ENCODE measurements at regions not wholly inside any gene's neighbourhood (a gene's known extent, or its start where the extent isn't known, plus 50 kb on each side); places are given as distances from the start of the nearest gene placed in this dataset.
"Not testable (repeated sequence)": the region's sequence is repeated elsewhere in the genome, so short reads cannot be mapped to it uniquely, and the experiment has no call there.

- Histone ChIP-seq H3K27me3 (ENCODE audit: low read length) (no peaks in the 10 kb centered on the region), H3K9me3 (ENCODE audit: low read length) (no peaks in the 10 kb centered on the region), H3K4me1 (ENCODE audit: low read length) (no peaks in the 10 kb centered on the region), H3K36me3 (ENCODE audit: insufficient read depth, low read length) (no peaks in the 10 kb centered on the region), H3K27ac (ENCODE audit: low read length) (no peak overlapping the region), H3K79me2 (ENCODE audit: low read length) (no peaks in the 10 kb centered on the region), H3K9me2 (replicated peaks; ENCODE audit: insufficient read depth, low read length) (no peaks in the 10 kb centered on the region), H3K9ac (ENCODE audit: low read length) (no peak overlapping the region), H3K4me2 (ENCODE audit: low read depth, low read length, poor library complexity, severe bottlenecking) (no peak overlapping the region), H4K20me1 (ENCODE audit: insufficient read depth, low read depth, low read length) (no peaks in the 10 kb centered on the region), H2AFZ (ENCODE audit: low read length) (no peak overlapping the region), H3K4me3 (ENCODE audit: low read length) (no peak overlapping the region)
- no peak for DNase-seq
Measured at GRCh38 chr15:69559440-69560190, 107.0 kb downstream of the RPLP1 start.

GRCh38 chr15:69561071-69561784 is 108.6 kb downstream of the RPLP1 start:
- Histone ChIP-seq H3K4me2 (ENCODE audit: low read depth, low read length, poor library complexity, severe bottlenecking) (no peak overlapping the region), H3K36me3 (ENCODE audit: insufficient read depth, low read length) (no peaks in the 10 kb centered on the region), H3K4me3 (ENCODE audit: low read length) (no peak overlapping the region), H3K9me3 (ENCODE audit: low read length) (no peaks in the 10 kb centered on the region), H3K9me2 (replicated peaks; ENCODE audit: insufficient read depth, low read length) (no peaks in the 10 kb centered on the region), H4K20me1 (ENCODE audit: insufficient read depth, low read depth, low read length) (no peaks in the 10 kb centered on the region), H3K27ac (ENCODE audit: low read length) (no peak overlapping the region), H3K79me2 (ENCODE audit: low read length) (no peaks in the 10 kb centered on the region), H2AFZ (ENCODE audit: low read length) (no peak overlapping the region), H3K4me1 (ENCODE audit: low read length) (no peaks in the 10 kb centered on the region), H3K9ac (ENCODE audit: low read length) (no peak overlapping the region), H3K27me3 (ENCODE audit: low read length) (no peaks in the 10 kb centered on the region)
- no peak for DNase-seq

- Histone ChIP-seq H3K4me2 (ENCODE audit: low read depth, low read length, poor library complexity, severe bottlenecking) (no peak overlapping the region), H4K20me1 (ENCODE audit: insufficient read depth, low read depth, low read length) (no peaks in the 10 kb centered on the region), H3K9me2 (replicated peaks; ENCODE audit: insufficient read depth, low read length) (no peaks in the 10 kb centered on the region), H2AFZ (ENCODE audit: low read length) (no peak overlapping the region), H3K4me3 (ENCODE audit: low read length) (no peak overlapping the region), H3K79me2 (ENCODE audit: low read length) (no peaks in the 10 kb centered on the region), H3K27ac (ENCODE audit: low read length) (no peak overlapping the region), H3K36me3 (ENCODE audit: insufficient read depth, low read length) (no peaks in the 10 kb centered on the region), H3K9ac (ENCODE audit: low read length) (no peak overlapping the region), H3K9me3 (ENCODE audit: low read length) (no peaks in the 10 kb centered on the region), H3K27me3 (ENCODE audit: low read length) (no peaks in the 10 kb centered on the region), H3K4me1 (ENCODE audit: low read length) (no peaks in the 10 kb centered on the region)
- DNase-seq = no peak
Measured at GRCh38 chr15:69562116-69562515, 109.5 kb downstream of the RPLP1 start.

GRCh38 chr15:69562564-69562963 is 109.9 kb downstream of the RPLP1 start:
- Histone ChIP-seq H3K36me3 (ENCODE audit: insufficient read depth, low read length) (no peaks in the 10 kb centered on the region), H3K27me3 (ENCODE audit: low read length) (no peaks in the 10 kb centered on the region), H4K20me1 (ENCODE audit: insufficient read depth, low read depth, low read length) (no peaks in the 10 kb centered on the region), H3K27ac (ENCODE audit: low read length) (no peak overlapping the region), H3K79me2 (ENCODE audit: low read length) (no peaks in the 10 kb centered on the region), H3K9me3 (ENCODE audit: low read length) (no peaks in the 10 kb centered on the region), H3K4me2 (ENCODE audit: low read depth, low read length, poor library complexity, severe bottlenecking) (no peak overlapping the region), H3K9me2 (replicated peaks; ENCODE audit: insufficient read depth, low read length) (no peaks in the 10 kb centered on the region), H3K4me3 (ENCODE audit: low read length) (no peak overlapping the region), H2AFZ (ENCODE audit: low read length) (no peak overlapping the region), H3K4me1 (ENCODE audit: low read length) (no peaks in the 10 kb centered on the region), H3K9ac (ENCODE audit: low read length) (no peak overlapping the region)
- DNase-seq = no peak

- no peaks in the 10 kb centered on the region for H3K9me2 ChIP-seq (replicated peaks; ENCODE audit: insufficient read depth, low read length)
- no peak overlapping the region for H3K9ac ChIP-seq (ENCODE audit: low read length)
- no peaks in the 10 kb centered on the region for H4K20me1 ChIP-seq (ENCODE audit: insufficient read depth, low read depth, low read length)
- no peak overlapping the region for H3K27ac ChIP-seq (ENCODE audit: low read length)
- H3K4me3 ChIP-seq (ENCODE audit: low read length) = no peak overlapping the region
- H3K4me2 ChIP-seq (ENCODE audit: low read depth, low read length, poor library complexity, severe bottlenecking) = no peak overlapping the region
- H3K4me1 ChIP-seq (ENCODE audit: low read length) = no peaks in the 10 kb centered on the region
- no peaks in the 10 kb centered on the region for H3K27me3 ChIP-seq (ENCODE audit: low read length)
- DNase-seq = no peak
- no peaks in the 10 kb centered on the region for H3K9me3 ChIP-seq (ENCODE audit: low read length)
- no peak overlapping the region for H2AFZ ChIP-seq (ENCODE audit: low read length)
- H3K79me2 ChIP-seq (ENCODE audit: low read length) = no peaks in the 10 kb centered on the region
- no peaks in the 10 kb centered on the region for H3K36me3 ChIP-seq (ENCODE audit: insufficient read depth, low read length)
Measured at GRCh38 chr15:69565066-69565655, 112.5 kb downstream of the RPLP1 start.

- not testable (repeated sequence) for H3K27ac ChIP-seq (ENCODE audit: low read length); H3K4me1 ChIP-seq (ENCODE audit: low read length); H3K9me3 ChIP-seq (ENCODE audit: low read length); H3K9me2 ChIP-seq (replicated peaks; ENCODE audit: insufficient read depth, low read length); H2AFZ ChIP-seq (ENCODE audit: low read length); H3K4me2 ChIP-seq (ENCODE audit: low read depth, low read length, poor library complexity, severe bottlenecking); H3K79me2 ChIP-seq (ENCODE audit: low read length); H3K27me3 ChIP-seq (ENCODE audit: low read length); H4K20me1 ChIP-seq (ENCODE audit: insufficient read depth, low read depth, low read length); H3K36me3 ChIP-seq (ENCODE audit: insufficient read depth, low read length); H3K4me3 ChIP-seq (ENCODE audit: low read length); DNase-seq; H3K9ac ChIP-seq (ENCODE audit: low read length)
Measured at GRCh38 chr15:69567238-69567760, 114.7 kb downstream of the RPLP1 start.

- H3K27ac ChIP-seq (ENCODE audit: low read length) = no peak overlapping the region
- no peak overlapping the region for H2AFZ ChIP-seq (ENCODE audit: low read length)
- no peaks in the 10 kb centered on the region for H3K4me1 ChIP-seq (ENCODE audit: low read length)
Measured at GRCh38 chr15:69568173-69569009, 115.8 kb downstream of the RPLP1 start.

GRCh38 chr15:69570454-69570853 is 117.8 kb downstream of the RPLP1 start:
- H2AFZ ChIP-seq (ENCODE audit: low read length) = no peak overlapping the region
- H3K79me2 ChIP-seq (ENCODE audit: low read length) = no peaks in the 10 kb centered on the region
- no peak overlapping the region for H3K27ac ChIP-seq (ENCODE audit: low read length)
- DNase-seq = no peak
- no peaks in the 10 kb centered on the region for H3K4me1 ChIP-seq (ENCODE audit: low read length)
- no peak overlapping the region for H3K4me3 ChIP-seq (ENCODE audit: low read length)
- H3K4me2 ChIP-seq (ENCODE audit: low read depth, low read length, poor library complexity, severe bottlenecking) = no peak overlapping the region
- no peak overlapping the region for H3K9ac ChIP-seq (ENCODE audit: low read length)
- H3K27me3 ChIP-seq (ENCODE audit: low read length) = no peaks in the 10 kb centered on the region
- H3K9me3 ChIP-seq (ENCODE audit: low read length) = no peaks in the 10 kb centered on the region
- no peaks in the 10 kb centered on the region for H4K20me1 ChIP-seq (ENCODE audit: insufficient read depth, low read depth, low read length)
- no peaks in the 10 kb centered on the region for H3K36me3 ChIP-seq (ENCODE audit: insufficient read depth, low read length)
- no peaks in the 10 kb centered on the region for H3K9me2 ChIP-seq (replicated peaks; ENCODE audit: insufficient read depth, low read length)

More at GRCh38 chr15:69568173-69569009, 115.8 kb downstream of the RPLP1 start:
- H3K9ac ChIP-seq (ENCODE audit: low read length) = no peak overlapping the region
- no peaks in the 10 kb centered on the region for H3K36me3 ChIP-seq (ENCODE audit: insufficient read depth, low read length)
- DNase-seq = no peak
- no peaks in the 10 kb centered on the region for H3K79me2 ChIP-seq (ENCODE audit: low read length)
- no peak overlapping the region for H3K4me2 ChIP-seq (ENCODE audit: low read depth, low read length, poor library complexity, severe bottlenecking)
- H4K20me1 ChIP-seq (ENCODE audit: insufficient read depth, low read depth, low read length) = no peaks in the 10 kb centered on the region
- no peak overlapping the region for H3K4me3 ChIP-seq (ENCODE audit: low read length)
- no peaks in the 10 kb centered on the region for H3K9me3 ChIP-seq (ENCODE audit: low read length)
- no peaks in the 10 kb centered on the region for H3K27me3 ChIP-seq (ENCODE audit: low read length)
- no peaks in the 10 kb centered on the region for H3K9me2 ChIP-seq (replicated peaks; ENCODE audit: insufficient read depth, low read length)

Measured in Karpas-422 (cell line).